VCaP (cell line): ENCODE measurements at regions not wholly inside any gene's neighbourhood (a gene's known extent, or its start where the extent isn't known, plus 50 kb on each side); places are given as distances from the start of the nearest gene placed in this dataset.
A peak's percentile ranks its signal among the peaks of the same experiment; 100 is the strongest.

Experiments
- H3K27ac ChIP-seq: fragments of 450-650 bp; 2 replicates; pipeline ENCODE4 v1.5.1; 2017
- TF ChIP-seq, protein P1 (sequence below): fragments of 450-650 bp; conservative IDR thresholded peaks from 2 replicates; pipeline ENCODE4 v1.5.1; 2017; ENCODE audit warnings: mild to moderate bottlenecking, moderate library complexity

GRCh38 chr2:14363137-14363536 is 269.4 kb upstream of the LRATD1 start:
- no peak overlapping the region for H3K27ac ChIP-seq
- TF ChIP-seq, protein P1, sequence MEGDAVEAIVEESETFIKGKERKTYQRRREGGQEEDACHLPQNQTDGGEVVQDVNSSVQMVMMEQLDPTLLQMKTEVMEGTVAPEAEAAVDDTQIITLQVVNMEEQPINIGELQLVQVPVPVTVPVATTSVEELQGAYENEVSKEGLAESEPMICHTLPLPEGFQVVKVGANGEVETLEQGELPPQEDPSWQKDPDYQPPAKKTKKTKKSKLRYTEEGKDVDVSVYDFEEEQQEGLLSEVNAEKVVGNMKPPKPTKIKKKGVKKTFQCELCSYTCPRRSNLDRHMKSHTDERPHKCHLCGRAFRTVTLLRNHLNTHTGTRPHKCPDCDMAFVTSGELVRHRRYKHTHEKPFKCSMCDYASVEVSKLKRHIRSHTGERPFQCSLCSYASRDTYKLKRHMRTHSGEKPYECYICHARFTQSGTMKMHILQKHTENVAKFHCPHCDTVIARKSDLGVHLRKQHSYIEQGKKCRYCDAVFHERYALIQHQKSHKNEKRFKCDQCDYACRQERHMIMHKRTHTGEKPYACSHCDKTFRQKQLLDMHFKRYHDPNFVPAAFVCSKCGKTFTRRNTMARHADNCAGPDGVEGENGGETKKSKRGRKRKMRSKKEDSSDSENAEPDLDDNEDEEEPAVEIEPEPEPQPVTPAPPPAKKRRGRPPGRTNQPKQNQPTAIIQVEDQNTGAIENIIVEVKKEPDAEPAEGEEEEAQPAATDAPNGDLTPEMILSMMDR: no peak

DNA sequence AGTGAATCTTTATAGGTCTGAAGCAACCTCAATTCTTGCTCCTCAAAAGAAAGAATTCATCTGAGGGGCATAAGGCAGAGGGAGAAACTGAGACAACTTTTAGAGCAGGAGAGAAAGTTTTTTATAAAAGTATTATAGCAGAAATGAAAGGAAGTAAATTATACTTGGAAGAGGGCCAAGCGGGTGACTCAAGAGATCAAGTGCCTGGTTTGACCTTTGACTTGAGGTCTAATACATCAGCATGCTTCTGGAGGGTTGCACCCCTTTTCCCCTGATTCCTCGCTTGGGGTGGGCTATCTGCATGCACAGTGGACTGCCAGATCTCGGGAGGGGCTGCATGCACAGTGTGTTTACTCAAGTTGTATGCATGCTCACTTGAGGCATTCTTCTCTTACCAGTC is 268.5 kb upstream of the LRATD1 start:
- H3K27ac ChIP-seq: no peak overlapping the region
- TF ChIP-seq, protein P1: no peak

- no peak overlapping the region for H3K27ac ChIP-seq
- TF ChIP-seq, protein P1: no peak
Observed at GRCh38 chr2:14364471-14364870, 268.0 kb upstream of the LRATD1 start.

DNA sequence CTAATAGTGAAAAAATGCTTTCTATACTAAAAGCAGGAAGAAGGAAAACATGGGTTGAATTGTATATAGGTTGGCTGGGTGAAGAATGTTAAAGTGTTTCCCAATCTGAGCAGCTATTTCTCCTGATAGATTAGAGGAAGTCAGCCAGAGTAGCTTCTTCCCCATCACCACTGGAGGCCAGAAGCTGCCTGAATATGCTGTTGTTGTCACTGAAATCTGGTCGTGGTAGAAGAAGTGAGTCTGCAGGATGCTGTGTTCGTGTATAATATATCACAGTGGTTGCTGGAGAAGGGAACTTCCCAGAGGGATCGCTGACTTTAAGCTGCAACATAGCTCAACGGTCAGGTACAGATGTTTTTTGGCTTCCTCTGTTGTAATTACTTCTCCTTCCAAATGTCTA is 247.5 kb upstream of the LRATD1 start:
- H3K27ac ChIP-seq: no peak overlapping the region

DNA sequence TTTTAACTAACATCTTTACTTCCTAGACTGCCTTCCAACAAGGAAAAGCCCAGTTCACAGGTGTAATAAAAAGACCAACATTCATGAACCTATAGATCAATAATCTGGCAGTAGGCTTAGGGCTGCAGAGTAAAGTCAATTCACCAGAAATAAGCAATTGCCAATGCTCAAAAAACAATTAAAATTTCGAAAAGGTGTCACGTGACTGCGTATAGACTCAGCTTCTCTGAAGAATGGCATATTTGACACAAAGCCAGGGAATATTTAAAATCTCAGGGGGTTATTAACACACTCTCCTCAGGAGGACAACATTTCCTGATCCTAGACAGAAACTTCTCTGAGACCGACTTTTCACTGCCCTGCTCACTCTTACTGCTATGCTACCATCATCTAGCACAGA is 245.2 kb upstream of the LRATD1 start:
- H3K27ac ChIP-seq: no peak overlapping the region
- TF ChIP-seq, protein P1: no peak

More for the DNA sequence above, 247.5 kb upstream of the LRATD1 start:
- TF ChIP-seq, protein P1: no peak

GRCh38 chr2:14388724-14389123 is 243.8 kb upstream of the LRATD1 start:
- H3K27ac ChIP-seq: no peak overlapping the region
- TF ChIP-seq, protein P1: peak; percentile 12; the same call in 1 of the 2 replicates

DNA sequence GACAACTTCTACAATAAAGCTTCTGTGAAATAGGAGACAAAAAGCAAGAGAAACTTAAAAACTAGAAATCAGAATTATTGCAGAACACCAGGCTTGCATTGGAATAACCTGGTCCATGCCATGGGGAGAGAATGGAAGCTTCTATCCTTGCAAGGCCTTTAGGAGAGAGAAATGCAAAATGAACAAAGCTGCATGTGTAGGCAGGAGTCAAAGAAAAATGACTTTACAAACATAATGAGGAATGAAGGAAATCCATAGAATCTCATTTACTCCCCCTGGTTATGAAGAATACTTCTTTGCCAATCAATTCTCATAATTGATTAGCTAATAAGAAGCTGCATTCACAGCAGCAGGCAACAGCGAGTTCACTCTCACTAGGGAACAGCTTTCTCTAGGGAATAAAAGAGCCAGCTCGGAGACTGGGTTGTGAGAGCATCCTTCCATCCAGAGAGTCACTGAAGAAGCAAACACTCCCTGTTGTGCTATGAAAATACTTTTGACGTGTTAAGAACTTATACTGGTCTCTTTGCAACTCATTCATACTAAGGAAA is 235.9 kb upstream of the LRATD1 start:
- TF ChIP-seq, protein P1: no peak
- no peak overlapping the region for H3K27ac ChIP-seq
